Subcutaneous abdominal adipose tissue (tissue), 5 donors: ENCODE measurements at regions not wholly inside any gene's neighbourhood (a gene's known extent, or its start where the extent isn't known, plus 50 kb on each side); places are given as distances from the start of the nearest gene placed in this dataset.

Source experiments
- H3K27ac ChIP-seq: one replicate; pipeline ENCODE4 v1.7.0; 2013; ENCODE audit warnings: low read depth, mild to moderate bottlenecking, inconsistent platforms, low read length, moderate library complexity
- H3K27me3 ChIP-seq, 5 donors: one replicate each; pipeline ENCODE4 v1.7.0; 2013; ENCODE audit warnings: low read length in 5 of 5, inconsistent platforms in 1 of 5; ENCODE audit not compliant: control insufficient read depth in 5 of 5, insufficient read depth in 4 of 5
- H3K36me3 ChIP-seq, 5 donors: one replicate each; pipeline ENCODE4 v1.7.0; 2013; ENCODE audit warnings: low read length in 5 of 5; ENCODE audit not compliant: control insufficient read depth in 5 of 5, insufficient read depth in 5 of 5
- H3K4me1 ChIP-seq, 5 donors: one replicate each; pipeline ENCODE4 v1.7.0; 2013; ENCODE audit warnings: low read length in 5 of 5, mild to moderate bottlenecking in 3 of 5, moderate library complexity in 1 of 5; ENCODE audit not compliant: control insufficient read depth in 5 of 5, insufficient read depth in 5 of 5
- H3K4me3 ChIP-seq, 5 donors: one replicate each; pipeline ENCODE4 v1.7.0; 2013; ENCODE audit warnings: low read length in 5 of 5, low read depth in 1 of 5
- H3K9ac ChIP-seq, 5 donors: one replicate each; pipeline ENCODE4 v1.7.0; 2013; ENCODE audit warnings: low read length in 5 of 5, mild to moderate bottlenecking in 4 of 5, moderate library complexity in 3 of 5
- H3K9me3 ChIP-seq, 5 donors: one replicate each; pipeline ENCODE4 v1.7.0; 2013; ENCODE audit warnings: low read length in 5 of 5; ENCODE audit not compliant: control insufficient read depth in 5 of 5
- donor health status: healthy.
- donor health status: healthy.
- donor health status: healthy.
- donor health status: healthy.
- donor health status: healthy.

DNA sequence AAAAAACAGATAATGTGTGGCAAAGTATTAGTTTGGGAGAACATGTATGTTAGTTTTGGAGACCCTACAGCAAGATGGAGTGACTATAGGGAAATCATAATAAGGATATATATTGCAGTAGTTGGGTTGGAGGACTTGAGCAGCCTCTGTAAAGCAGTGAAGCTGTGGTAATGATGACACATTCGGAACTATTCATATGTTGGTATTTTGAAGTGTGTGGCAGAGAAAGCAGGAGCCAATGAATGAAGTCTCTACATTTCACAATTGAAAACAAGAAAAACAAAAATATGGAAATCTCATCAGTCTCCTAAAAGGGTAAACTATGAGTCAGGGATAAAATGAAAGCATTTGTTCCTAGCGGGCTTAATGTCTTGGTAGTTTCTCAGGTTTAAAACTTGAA is 645.9 kb downstream of the OTOL1 start:
- no peak overlapping the region for H3K27ac ChIP-seq
- H3K9me3 ChIP-seq, result no peaks in the 10 kb centered on the region
- no peaks in the 10 kb centered on the region for H3K36me3 ChIP-seq
- peaks cover 0 to 10% (median 0%) of the 10 kb centered on the region in 5 donors for H3K4me1 ChIP-seq
- H3K9ac ChIP-seq, result no peak overlapping the region
- H3K27me3 ChIP-seq, result no peaks in the 10 kb centered on the region
- H3K4me3 ChIP-seq, result no peak overlapping the region

DNA sequence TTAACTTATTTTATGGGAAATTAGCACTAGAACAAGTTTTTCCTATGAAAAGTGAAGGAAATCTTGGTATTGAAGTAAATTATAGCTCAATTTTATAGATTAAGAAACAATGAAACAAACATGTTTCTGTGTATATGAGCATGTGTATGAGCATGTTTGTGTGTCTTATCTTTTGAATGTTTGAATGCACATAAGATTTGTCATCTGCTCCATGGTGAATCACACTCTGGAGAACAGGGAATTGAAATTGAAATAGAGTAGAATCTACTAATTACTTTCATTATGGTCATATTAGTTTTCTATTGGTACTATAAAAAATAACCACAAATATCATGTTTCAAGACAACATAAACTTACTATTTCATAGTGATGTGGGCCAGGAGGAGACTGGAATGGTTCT is 646.6 kb downstream of the OTOL1 start:
- Histone ChIP-seq H3K36me3 (no peaks in the 10 kb centered on the region), H3K27ac (no peak overlapping the region), H3K9ac (no peak overlapping the region), H3K9me3 (no peaks in the 10 kb centered on the region), H3K27me3 (no peaks in the 10 kb centered on the region), H3K4me3 (no peak overlapping the region), H3K4me1 (peaks cover 0 to 10% (median 0%) of the 10 kb centered on the region in 5 donors)

DNA sequence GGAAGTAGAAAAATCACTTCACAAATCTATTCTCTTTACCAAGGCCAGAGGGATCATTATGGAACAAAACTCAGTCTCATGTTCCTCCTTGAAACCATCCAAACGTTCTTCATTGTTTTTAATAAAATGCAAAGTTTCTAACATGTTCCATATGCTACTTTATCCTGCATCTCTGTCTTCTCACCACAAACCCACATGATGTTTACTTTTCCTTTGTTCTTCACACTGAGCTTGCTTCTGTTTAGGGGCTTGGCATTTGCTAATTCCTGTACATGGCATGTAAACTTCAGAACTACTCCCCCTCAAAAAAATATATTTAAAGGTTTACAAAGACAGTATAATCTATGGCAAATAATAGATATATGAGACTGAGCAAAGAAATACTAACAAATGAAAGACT is 651.4 kb downstream of the OTOL1 start:
- H3K4me1 ChIP-seq, result no peaks in the 10 kb centered on the region
- no peaks in the 10 kb centered on the region for H3K27me3 ChIP-seq
- H3K27ac ChIP-seq, result no peak overlapping the region
- no peak overlapping the region for H3K9ac ChIP-seq
- no peaks in the 10 kb centered on the region for H3K36me3 ChIP-seq
- H3K4me3 ChIP-seq, result no peak overlapping the region
- H3K9me3 ChIP-seq, result no peaks in the 10 kb centered on the region

DNA sequence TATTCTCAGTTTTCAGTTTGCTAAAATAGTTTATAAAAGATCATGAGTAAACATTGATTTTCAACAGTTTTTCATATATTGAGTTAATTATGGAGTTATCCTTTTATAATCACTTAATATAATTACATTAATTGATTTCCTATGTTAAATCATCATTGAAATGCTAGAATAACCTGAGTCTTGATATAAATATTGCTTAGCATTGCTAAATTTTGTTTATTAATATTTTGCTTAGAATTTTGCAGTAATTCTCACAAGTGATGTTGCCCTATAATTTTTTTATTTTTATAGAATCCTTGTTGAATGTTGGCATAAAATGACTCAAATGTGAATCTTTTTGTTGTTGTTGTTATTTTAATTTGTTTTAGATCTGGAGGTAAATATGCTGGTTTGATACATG is 654.2 kb downstream of the OTOL1 start:
- Histone ChIP-seq H3K9ac (no peak overlapping the region), H3K36me3 (no peaks in the 10 kb centered on the region), H3K27me3 (no peaks in the 10 kb centered on the region), H3K27ac (no peak overlapping the region), H3K4me3 (no peak overlapping the region), H3K4me1 (no peaks in the 10 kb centered on the region), H3K9me3 (no peaks in the 10 kb centered on the region)

DNA sequence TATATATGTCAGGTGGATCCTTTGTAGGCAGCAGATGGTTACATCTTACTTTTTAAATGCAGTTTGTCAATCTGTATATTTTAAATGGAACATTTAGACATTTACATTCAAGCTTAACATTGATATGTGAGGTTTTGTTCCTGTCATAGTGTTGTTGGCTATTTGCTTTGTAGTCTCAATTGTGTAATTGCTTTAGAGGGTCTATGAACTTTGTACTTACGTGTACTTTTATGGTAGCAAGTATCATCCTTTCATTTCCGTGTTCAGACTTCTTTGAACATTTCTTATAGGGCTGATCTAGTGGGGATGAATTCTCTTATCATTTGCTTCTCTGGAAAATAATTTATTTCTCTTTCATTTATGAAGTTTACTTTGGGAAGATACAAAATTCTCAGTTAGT is 656.0 kb downstream of the OTOL1 start:
- Histone ChIP-seq H3K27me3 (no peaks in the 10 kb centered on the region), H3K9me3 (no peaks in the 10 kb centered on the region), H3K4me1 (no peaks in the 10 kb centered on the region), H3K36me3 (no peaks in the 10 kb centered on the region), H3K9ac (no peak overlapping the region), H3K27ac (no peak overlapping the region), H3K4me3 (no peak overlapping the region)

DNA sequence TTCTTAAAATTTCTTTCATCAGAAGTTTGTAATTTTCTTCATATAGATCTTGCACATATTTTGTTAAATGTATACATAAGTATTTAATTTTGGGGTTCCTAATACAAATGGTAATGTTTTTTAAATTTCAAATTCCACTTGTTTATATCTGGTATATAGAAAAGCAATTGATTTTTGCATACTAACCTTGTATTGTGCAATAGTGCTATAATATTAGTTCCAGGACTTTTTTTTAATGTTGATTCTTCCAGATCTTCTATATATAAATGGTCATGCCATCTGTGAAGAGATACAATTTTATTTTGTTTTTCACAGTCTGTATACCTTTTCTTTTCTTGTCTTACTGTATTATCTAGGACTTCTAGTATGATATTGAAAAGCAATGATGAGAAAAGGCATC is 665.0 kb downstream of the OTOL1 start:
- Histone ChIP-seq H3K36me3 (no peaks in the 10 kb centered on the region), H3K9ac (no peak overlapping the region), H3K4me1 (peaks cover 0 to 2% (median 0%) of the 10 kb centered on the region in 5 donors)

DNA sequence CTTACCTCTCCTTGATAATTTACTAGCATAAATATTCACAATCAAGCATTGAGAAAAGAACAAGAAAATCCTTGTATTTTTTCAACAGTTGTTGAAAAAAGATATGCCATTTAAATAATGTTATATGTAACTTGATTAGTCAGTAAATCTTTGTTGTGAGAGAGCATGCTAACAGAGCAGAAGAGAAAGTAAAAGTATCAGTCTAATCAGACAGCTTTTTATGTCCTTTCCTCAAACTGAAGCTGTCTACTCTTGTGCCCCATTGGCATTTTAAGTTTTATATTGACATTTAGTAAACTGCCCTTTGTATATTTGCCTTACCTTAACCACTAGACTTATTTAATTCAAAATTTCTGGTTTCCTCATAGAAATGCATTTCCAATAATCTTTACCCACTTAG is 668.7 kb downstream of the OTOL1 start:
- Histone ChIP-seq H3K9ac (no peak overlapping the region), H3K27me3 (no peaks in the 10 kb centered on the region), H3K27ac (no peak overlapping the region), H3K36me3 (no peaks in the 10 kb centered on the region), H3K4me3 (no peak overlapping the region), H3K9me3 (no peaks in the 10 kb centered on the region), H3K4me1 (peaks cover 0 to 29% (median 4%) of the 10 kb centered on the region in 5 donors)

More for the DNA sequence above, 665.0 kb downstream of the OTOL1 start:
- no peak overlapping the region for H3K4me3 ChIP-seq
- H3K9me3 ChIP-seq, result no peaks in the 10 kb centered on the region
- H3K27me3 ChIP-seq, result no peaks in the 10 kb centered on the region
- no peak overlapping the region for H3K27ac ChIP-seq

DNA sequence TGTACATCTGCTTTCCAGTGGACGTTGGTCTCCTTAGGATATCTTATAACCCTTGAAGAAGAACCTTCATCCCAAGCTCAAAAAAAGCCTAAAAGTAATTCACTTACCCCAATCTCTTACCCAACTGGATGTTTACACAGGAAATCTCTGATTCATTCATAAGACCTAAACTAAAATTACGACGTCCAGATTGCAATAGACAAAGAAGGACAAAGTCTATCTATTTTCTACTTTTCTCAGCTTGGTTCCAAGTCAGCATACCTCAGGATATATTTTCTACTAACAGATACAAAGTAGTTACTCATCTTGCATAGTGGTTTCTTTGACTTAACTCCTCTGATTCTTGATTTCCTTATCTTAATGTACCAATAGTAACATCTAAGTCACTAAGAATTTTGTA is 669.9 kb downstream of the OTOL1 start:
- Histone ChIP-seq H3K27ac (no peak overlapping the region), H3K4me3 (no peak overlapping the region), H3K9ac (no peak overlapping the region), H3K36me3 (no peaks in the 10 kb centered on the region), H3K27me3 (no peaks in the 10 kb centered on the region), H3K9me3 (no peaks in the 10 kb centered on the region), H3K4me1 (peaks cover 0 to 29% (median 4%) of the 10 kb centered on the region in 5 donors)

DNA sequence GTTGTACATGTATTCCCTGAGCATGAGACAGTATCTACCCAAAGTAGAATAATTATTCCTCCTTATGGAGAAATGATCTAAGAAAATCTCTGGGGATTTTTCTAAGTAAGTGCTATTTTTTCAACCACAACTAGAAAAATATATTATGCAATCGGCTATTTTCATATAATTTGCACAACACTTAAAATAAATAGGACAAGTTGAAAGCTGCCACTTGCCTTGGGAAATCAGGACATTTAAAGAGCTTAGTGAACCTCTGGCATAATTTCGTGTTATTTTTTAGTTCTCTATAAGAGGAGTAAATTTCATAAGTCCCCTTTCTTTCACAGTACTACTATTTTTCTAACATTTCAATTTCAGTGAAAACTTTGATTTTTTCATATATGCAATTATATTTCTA is 672.1 kb downstream of the OTOL1 start:
- no peak overlapping the region for H3K4me3 ChIP-seq

DNA sequence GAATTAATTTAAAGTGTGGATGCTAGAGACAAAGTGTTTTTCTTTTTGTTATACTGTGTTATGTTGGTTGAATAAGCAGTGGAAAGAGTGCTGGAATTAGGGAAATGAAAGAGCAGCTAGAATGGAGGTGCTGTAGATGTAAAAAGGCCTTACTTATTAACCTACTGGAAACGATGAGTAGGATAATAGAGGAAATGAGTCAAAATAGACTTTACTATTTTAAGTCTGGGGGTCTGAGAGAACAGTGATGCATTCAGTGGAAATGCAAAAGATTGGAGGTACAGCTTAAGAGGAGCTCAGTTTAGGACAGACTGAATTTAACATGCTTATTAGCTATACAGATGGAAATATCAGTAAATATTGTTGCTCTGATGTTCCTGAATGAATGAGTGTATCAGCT is 674.0 kb downstream of the OTOL1 start:
- Histone ChIP-seq H3K27me3 (no peaks in the 10 kb centered on the region), H3K27ac (no peak overlapping the region), H3K9me3 (peaks cover 0 to 9% (median 0%) of the 10 kb centered on the region in 5 donors), H3K9ac (no peak overlapping the region), H3K4me3 (no peak overlapping the region), H3K36me3 (no peaks in the 10 kb centered on the region), H3K4me1 (peaks cover 0 to 27% (median 4%) of the 10 kb centered on the region in 5 donors)

More for the DNA sequence above, 672.1 kb downstream of the OTOL1 start:
- H3K9ac ChIP-seq, result no peak overlapping the region
- H3K4me1 ChIP-seq, result peaks cover 0 to 29% (median 4%) of the 10 kb centered on the region in 5 donors
- H3K27me3 ChIP-seq, result no peaks in the 10 kb centered on the region
- H3K9me3 ChIP-seq, result peaks cover 0 to 9% (median 0%) of the 10 kb centered on the region in 5 donors
- H3K36me3 ChIP-seq, result no peaks in the 10 kb centered on the region
- no peak overlapping the region for H3K27ac ChIP-seq

DNA sequence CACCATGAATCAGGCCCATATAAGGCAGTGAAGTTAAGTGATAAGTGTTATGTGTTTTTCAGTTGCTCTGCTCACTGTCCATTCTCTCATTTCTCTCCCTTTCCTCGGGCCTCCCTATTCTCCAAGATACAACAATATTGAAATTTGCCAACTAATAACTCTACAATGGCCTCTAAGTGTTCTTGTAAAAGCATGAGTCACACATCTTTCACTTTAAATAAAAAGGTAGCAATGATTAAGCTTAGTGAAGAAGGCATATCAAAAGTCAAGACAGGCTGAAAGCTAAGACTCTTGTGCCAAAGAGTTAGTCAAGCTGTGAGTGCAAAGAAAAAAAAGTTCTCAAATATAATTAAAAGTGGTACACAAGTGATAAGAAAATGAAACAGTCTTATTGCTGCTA is 675.4 kb downstream of the OTOL1 start:
- Histone ChIP-seq H3K36me3 (no peaks in the 10 kb centered on the region), H3K9ac (no peak overlapping the region), H3K4me3 (no peak overlapping the region), H3K27ac (no peak overlapping the region), H3K4me1 (peaks cover 0 to 27% (median 4%) of the 10 kb centered on the region in 5 donors), H3K27me3 (no peaks in the 10 kb centered on the region), H3K9me3 (peaks cover 0 to 9% (median 0%) of the 10 kb centered on the region in 5 donors)
